ENCODE measurements at regions not wholly inside any gene's neighbourhood (a gene's known extent, or its start where the extent isn't known, plus 50 kb on each side); places are given as distances from the start of the nearest gene placed in this dataset.
A peak's percentile ranks its signal among the peaks of the same experiment; 100 is the strongest.

DNA sequence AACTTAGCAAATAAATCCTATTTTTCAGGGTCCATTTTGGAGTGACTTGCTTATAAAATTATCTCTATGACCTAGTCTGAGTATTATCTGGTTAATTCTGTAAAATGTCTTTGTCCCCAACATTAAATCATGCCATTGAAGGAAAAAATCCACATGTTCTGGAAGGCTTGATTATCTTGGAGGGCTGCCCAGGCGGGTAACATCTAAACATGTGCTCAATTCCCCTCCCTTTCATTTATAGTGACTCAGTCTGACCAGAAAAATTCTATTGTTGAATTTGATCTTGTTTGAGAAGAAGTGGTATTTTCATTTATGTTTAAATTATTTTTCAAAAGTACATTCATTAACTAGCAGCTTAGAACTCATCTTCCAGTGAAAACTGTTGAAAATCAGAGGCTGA is 55.4 kb upstream of the SLC10A7 start:
- intact Hi-C loops (cut with micrococcal nuclease), result no loop called here
- POLR2A ChIA-PET (ENCODE audit: unreplicated experiment), result no interaction called here
- no TSS peak for BruUV-seq (replicated peaks)

DNA sequence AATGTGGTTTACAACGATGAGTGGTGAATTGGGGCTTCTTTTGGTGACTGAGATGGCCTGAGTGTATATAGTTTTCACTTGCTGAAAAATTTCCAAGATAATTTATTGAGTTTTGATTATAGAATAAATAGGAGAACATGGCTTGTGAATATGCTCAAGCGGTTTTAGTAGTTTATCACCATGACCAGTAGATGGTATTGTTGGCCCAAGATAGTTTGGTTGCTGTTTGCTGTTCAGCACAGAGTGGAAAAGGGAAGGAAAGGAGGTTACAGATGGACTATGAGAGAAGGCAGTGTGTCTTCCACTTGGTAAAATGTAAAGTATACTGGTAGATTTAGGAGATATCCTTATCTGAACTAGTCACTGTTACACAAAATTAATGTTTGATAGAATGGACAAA is 55.8 kb upstream of the POU4F2 start:
- ChIA-PET POLR2A (ENCODE audit: unreplicated experiment) (no interaction called here), CTCF (no interaction called here)
- peaks cover 44% of the 10 kb centered on the region for H3K27me3 ChIP-seq (ENCODE audit: low read length)
- H3K79me2 ChIP-seq (ENCODE audit: low read length), result no peaks in the 10 kb centered on the region
- H2AFZ ChIP-seq (ENCODE audit: low read length), result no peak overlapping the region
- no peak overlapping the region for H3K4me3 ChIP-seq (ENCODE audit: low read length)
- peak; percentile 17 for DNase-seq
- no peak for ATAC-seq
- H3K4me1 ChIP-seq (ENCODE audit: insufficient read depth, low read length), result no peaks in the 10 kb centered on the region
- TF ChIP-seq EZH2 (IDR thresholded peaks at IDR 0.05; ENCODE audit: low read length, unreplicated experiment), result no peak
- TF ChIP-seq, protein P1, sequence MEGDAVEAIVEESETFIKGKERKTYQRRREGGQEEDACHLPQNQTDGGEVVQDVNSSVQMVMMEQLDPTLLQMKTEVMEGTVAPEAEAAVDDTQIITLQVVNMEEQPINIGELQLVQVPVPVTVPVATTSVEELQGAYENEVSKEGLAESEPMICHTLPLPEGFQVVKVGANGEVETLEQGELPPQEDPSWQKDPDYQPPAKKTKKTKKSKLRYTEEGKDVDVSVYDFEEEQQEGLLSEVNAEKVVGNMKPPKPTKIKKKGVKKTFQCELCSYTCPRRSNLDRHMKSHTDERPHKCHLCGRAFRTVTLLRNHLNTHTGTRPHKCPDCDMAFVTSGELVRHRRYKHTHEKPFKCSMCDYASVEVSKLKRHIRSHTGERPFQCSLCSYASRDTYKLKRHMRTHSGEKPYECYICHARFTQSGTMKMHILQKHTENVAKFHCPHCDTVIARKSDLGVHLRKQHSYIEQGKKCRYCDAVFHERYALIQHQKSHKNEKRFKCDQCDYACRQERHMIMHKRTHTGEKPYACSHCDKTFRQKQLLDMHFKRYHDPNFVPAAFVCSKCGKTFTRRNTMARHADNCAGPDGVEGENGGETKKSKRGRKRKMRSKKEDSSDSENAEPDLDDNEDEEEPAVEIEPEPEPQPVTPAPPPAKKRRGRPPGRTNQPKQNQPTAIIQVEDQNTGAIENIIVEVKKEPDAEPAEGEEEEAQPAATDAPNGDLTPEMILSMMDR (conservative IDR thresholded peaks at IDR 0.05; ENCODE audit: low read depth, low read length), result peak; percentile 42; the same call in 1 of the 2 replicates
- TF ChIP-seq EZH2phosphoT487 (IDR thresholded peaks at IDR 0.05; ENCODE audit: borderline replicate concordance, low read length), result no peak
- no peaks in the 10 kb centered on the region for H4K20me1 ChIP-seq (ENCODE audit: low read length)
- no TSS peak for BruUV-seq (replicated peaks)
- no peaks in the 10 kb centered on the region for H3K9me2 ChIP-seq (replicated peaks; ENCODE audit: low read length)
- H3K27ac ChIP-seq (ENCODE audit: low read length), result no peak overlapping the region
- H3F3A ChIP-seq (ENCODE audit: low read length, unreplicated experiment), result no peaks in the 10 kb centered on the region
- H3K36me3 ChIP-seq (ENCODE audit: low read depth, low read length), result no peaks in the 10 kb centered on the region
- intact Hi-C loops (cut with micrococcal nuclease), result no loop called here
- no peaks in the 10 kb centered on the region for H3K9me3 ChIP-seq (ENCODE audit: low read length)
- H3K9ac ChIP-seq (ENCODE audit: low read length), result no peak overlapping the region
- no peak overlapping the region for H3K4me2 ChIP-seq (ENCODE audit: low read length)

More for the DNA sequence above, 55.4 kb upstream of the SLC10A7 start:
- H3K27me3 ChIP-seq (ENCODE audit: low read length), result peaks cover 58% of the 10 kb centered on the region
- no peak for ATAC-seq
- H2AFZ ChIP-seq (ENCODE audit: low read length), result no peak overlapping the region
- no peak overlapping the region for H3K4me2 ChIP-seq (ENCODE audit: low read length)
- CTCF ChIA-PET, result no interaction called here
- H3K4me3 ChIP-seq (ENCODE audit: low read length), result no peak overlapping the region
- H3K79me2 ChIP-seq (ENCODE audit: low read length), result no peaks in the 10 kb centered on the region
- no peak overlapping the region for H3K27ac ChIP-seq (ENCODE audit: low read length)
- TF ChIP-seq, protein P1 (conservative IDR thresholded peaks at IDR 0.05; ENCODE audit: low read depth, low read length), result no peak
- no peak for TF ChIP-seq EZH2phosphoT487 (IDR thresholded peaks at IDR 0.05; ENCODE audit: borderline replicate concordance, low read length)
- DNase-seq, result no peak
- no peaks in the 10 kb centered on the region for H4K20me1 ChIP-seq (ENCODE audit: low read length)
- no peaks in the 10 kb centered on the region for H3F3A ChIP-seq (ENCODE audit: low read length, unreplicated experiment)
- no peaks in the 10 kb centered on the region for H3K36me3 ChIP-seq (ENCODE audit: low read depth, low read length)
- no peak overlapping the region for H3K9ac ChIP-seq (ENCODE audit: low read length)
- no peaks in the 10 kb centered on the region for H3K9me3 ChIP-seq (ENCODE audit: low read length)
- no peaks in the 10 kb centered on the region for H3K9me2 ChIP-seq (replicated peaks; ENCODE audit: low read length)
- no peaks in the 10 kb centered on the region for H3K4me1 ChIP-seq (ENCODE audit: insufficient read depth, low read length)

DNA sequence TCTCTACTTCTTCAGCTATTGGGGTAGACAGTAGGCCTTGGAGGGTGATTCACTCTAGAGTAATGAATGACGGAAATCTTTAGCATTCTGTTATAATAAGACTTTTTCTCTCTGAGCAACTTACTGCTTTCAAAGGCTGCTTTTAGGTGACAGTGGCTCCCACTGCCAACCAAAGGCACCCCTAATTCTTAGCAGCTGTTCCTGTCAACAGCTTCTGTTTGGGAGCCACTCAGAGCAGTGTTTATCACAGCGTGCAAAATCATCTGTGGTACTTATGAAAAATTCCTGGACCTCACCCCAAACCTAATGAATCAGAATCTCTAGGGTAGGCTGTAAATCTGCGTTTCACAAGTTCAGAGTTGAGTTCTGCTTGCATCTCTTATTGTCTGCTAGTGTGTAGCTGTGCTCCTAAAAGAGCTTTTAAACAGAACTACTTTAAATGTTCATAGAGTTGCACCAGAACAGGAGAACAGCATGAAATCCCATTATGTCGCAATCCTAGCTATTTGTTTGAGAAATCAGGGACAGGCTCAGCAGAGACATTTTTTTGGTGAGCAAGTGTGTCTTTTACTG is 52.8 kb upstream of the POU4F2 start:
- Histone ChIP-seq H3K4me2 (ENCODE audit: low read length) (no peak overlapping the region), H3K4me3 (ENCODE audit: low read length) (no peak overlapping the region), H2AFZ (ENCODE audit: low read length) (no peak overlapping the region), H3K9me3 (ENCODE audit: low read length) (no peaks in the 10 kb centered on the region), H3K9me2 (replicated peaks; ENCODE audit: low read length) (no peaks in the 10 kb centered on the region), H4K20me1 (ENCODE audit: low read length) (no peaks in the 10 kb centered on the region), H3K27me3 (ENCODE audit: low read length) (peaks cover 17% of the 10 kb centered on the region), H3K27ac (ENCODE audit: low read length) (no peak overlapping the region), H3K79me2 (ENCODE audit: low read length) (no peaks in the 10 kb centered on the region), H3F3A (ENCODE audit: low read length, unreplicated experiment) (no peaks in the 10 kb centered on the region), H3K4me1 (ENCODE audit: insufficient read depth, low read length) (no peaks in the 10 kb centered on the region), H3K9ac (ENCODE audit: low read length) (no peak overlapping the region), H3K36me3 (ENCODE audit: low read depth, low read length) (no peaks in the 10 kb centered on the region)
- CTCF ChIA-PET, result no interaction called here
- DNase-seq (no peak), ATAC-seq (no peak)
- TF ChIP-seq EZH2phosphoT487 (IDR thresholded peaks at IDR 0.05; ENCODE audit: borderline replicate concordance, low read length) (no peak), EZH2 (IDR thresholded peaks at IDR 0.05; ENCODE audit: low read length, unreplicated experiment) (no peak)
- POLR2A ChIA-PET (ENCODE audit: unreplicated experiment), result no interaction called here
- BruUV-seq (replicated peaks), result no TSS peak
- intact Hi-C loops (cut with micrococcal nuclease), result no loop called here
